ENCODE measurements at regions not wholly inside any gene's neighbourhood (a gene's known extent, or its start where the extent isn't known, plus 50 kb on each side); places are given as distances from the start of the nearest gene placed in this dataset.

DNA sequence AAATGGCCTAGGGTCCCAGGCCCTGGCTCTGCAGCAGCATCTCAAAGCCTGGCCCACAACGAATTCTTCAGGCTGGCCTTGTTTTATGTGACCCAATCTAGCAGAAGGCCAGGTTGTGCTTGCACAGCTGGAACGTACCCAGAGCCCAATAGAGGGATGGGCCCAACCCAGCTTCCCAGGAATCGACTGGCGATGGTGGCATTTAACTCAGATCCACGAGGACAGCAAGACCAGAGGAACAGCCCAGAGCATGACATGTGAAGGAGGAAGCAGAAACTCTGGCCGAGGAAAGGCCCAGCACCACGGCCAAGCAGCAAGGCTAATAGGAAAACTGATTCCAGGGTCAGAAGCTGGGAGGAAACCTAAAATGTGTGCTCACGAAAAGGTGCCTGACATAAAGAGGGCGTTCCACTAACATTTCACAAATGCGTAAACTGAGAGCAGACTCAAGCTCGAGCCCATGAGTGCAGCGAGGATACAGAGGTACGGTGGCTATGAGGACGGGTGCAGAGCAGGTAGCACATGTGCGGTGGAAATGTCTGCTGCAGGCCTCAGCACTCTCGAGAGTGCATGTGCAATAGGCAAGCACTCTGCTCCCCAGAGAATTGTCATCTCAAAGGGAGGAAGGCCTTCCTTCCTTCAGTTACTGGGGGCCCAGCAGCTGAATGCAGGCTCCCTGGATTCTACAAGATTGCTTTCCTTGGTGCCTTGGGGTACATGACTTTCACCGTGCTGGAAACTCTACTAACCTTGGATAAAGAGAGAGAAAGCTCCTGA is 156.9 kb upstream of the GLI2 start:
- 0 out of 2 replicates have a peak, but pooled peaks cover 8% of the 10 kb centered on the region for H4K20me1 ChIP-seq (replicated peaks; ENCODE audit: control insufficient read depth, insufficient read depth, low read length)
- TF ChIP-seq PHTF2 (CRISPR knock-in tag; IDR thresholded peaks at IDR 0.05), result no peak
- no peak for TF ChIP-seq ZNF140 (CRISPR knock-in tag; IDR thresholded peaks at IDR 0.05)
- TF ChIP-seq, protein P1, sequence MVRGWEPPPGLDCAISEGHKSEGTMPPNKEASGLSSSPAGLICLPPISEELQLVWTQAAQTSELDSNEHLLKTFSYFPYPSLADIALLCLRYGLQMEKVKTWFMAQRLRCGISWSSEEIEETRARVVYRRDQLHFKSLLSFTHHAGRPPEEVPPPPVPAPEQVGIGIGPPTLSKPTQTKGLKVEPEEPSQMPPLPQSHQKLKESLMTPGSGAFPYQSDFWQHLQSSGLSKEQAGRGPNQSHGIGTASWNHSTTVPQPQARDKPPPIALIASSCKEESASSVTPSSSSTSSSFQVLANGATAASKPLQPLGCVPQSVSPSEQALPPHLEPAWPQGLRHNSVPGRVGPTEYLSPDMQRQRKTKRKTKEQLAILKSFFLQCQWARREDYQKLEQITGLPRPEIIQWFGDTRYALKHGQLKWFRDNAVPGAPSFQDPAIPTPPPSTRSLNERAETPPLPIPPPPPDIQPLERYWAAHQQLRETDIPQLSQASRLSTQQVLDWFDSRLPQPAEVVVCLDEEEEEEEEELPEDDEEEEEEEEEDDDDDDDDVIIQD (CRISPR knock-in tag; IDR thresholded peaks at IDR 0.05), result no peak
- no peak for TF ChIP-seq NR2F6 (CRISPR knock-in tag; IDR thresholded peaks at IDR 0.05)
- no peak for TF ChIP-seq FOXM1 (IDR thresholded peaks at IDR 0.05; ENCODE audit: low read depth)
- TF ChIP-seq FOXM1 (CRISPR knock-in tag; IDR thresholded peaks at IDR 0.05; ENCODE audit: low read depth), result no peak
- TF ChIP-seq CREM (IDR thresholded peaks at IDR 0.05; ENCODE audit: low read depth), result no peak
- no peak for TF ChIP-seq IRF2 (CRISPR knock-in tag; IDR thresholded peaks at IDR 0.05)
- no peak for TF ChIP-seq KLF10 (CRISPR knock-in tag; IDR thresholded peaks at IDR 0.05)
- no peak for TF ChIP-seq XRCC3 (IDR thresholded peaks at IDR 0.05)
- no peak for TF ChIP-seq NR3C1 (CRISPR knock-in tag; IDR thresholded peaks at IDR 0.05)
- TF ChIP-seq, protein P2, sequence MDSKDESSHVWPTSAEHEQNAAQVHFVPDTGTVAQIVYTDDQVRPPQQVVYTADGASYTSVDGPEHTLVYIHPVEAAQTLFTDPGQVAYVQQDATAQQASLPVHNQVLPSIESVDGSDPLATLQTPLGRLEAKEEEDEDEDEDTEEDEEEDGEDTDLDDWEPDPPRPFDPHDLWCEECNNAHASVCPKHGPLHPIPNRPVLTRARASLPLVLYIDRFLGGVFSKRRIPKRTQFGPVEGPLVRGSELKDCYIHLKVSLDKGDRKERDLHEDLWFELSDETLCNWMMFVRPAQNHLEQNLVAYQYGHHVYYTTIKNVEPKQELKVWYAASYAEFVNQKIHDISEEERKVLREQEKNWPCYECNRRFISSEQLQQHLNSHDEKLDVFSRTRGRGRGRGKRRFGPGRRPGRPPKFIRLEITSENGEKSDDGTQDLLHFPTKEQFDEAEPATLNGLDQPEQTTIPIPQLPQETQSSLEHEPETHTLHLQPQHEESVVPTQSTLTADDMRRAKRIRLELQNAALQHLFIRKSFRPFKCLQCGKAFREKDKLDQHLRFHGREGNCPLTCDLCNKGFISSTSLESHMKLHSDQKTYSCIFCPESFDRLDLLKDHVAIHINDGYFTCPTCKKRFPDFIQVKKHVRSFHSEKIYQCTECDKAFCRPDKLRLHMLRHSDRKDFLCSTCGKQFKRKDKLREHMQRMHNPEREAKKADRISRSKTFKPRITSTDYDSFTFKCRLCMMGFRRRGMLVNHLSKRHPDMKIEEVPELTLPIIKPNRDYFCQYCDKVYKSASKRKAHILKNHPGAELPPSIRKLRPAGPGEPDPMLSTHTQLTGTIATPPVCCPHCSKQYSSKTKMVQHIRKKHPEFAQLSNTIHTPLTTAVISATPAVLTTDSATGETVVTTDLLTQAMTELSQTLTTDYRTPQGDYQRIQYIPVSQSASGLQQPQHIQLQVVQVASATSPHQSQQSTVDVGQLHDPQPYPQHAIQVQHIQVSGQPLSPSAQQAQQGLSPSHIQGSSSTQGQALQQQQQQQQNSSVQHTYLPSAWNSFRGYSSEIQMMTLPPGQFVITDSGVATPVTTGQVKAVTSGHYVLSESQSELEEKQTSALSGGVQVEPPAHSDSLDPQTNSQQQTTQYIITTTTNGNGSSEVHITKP (IDR thresholded peaks at IDR 0.05; ENCODE audit: partially characterized antibody), result no peak
- TF ChIP-seq, protein P3, sequence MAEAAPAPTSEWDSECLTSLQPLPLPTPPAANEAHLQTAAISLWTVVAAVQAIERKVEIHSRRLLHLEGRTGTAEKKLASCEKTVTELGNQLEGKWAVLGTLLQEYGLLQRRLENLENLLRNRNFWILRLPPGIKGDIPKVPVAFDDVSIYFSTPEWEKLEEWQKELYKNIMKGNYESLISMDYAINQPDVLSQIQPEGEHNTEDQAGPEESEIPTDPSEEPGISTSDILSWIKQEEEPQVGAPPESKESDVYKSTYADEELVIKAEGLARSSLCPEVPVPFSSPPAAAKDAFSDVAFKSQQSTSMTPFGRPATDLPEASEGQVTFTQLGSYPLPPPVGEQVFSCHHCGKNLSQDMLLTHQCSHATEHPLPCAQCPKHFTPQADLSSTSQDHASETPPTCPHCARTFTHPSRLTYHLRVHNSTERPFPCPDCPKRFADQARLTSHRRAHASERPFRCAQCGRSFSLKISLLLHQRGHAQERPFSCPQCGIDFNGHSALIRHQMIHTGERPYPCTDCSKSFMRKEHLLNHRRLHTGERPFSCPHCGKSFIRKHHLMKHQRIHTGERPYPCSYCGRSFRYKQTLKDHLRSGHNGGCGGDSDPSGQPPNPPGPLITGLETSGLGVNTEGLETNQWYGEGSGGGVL (CRISPR knock-in tag; IDR thresholded peaks at IDR 0.05), result no peak
- no peak for TF ChIP-seq ASH1L (IDR thresholded peaks at IDR 0.05; ENCODE audit: borderline replicate concordance, low read depth, partially characterized antibody)
- no peak for TF ChIP-seq POLR2AphosphoS5 (IDR thresholded peaks at IDR 0.05; ENCODE audit: control insufficient read depth, insufficient read depth, low read depth, low read length)
- no peak for TF ChIP-seq TRIM28 (IDR thresholded peaks at IDR 0.05)
- no peak for TF ChIP-seq RFX7 (CRISPR knock-in tag; IDR thresholded peaks at IDR 0.05)
- no TSS peak for BruUV-seq (replicated peaks)
- no peak overlapping the region for H3K9ac ChIP-seq (ENCODE audit: insufficient read depth in 1 of 2, low read depth in 2 of 2, low read length in 2 of 2)
- H3K27ac ChIP-seq (ENCODE audit: extremely low read depth, low read depth, low read length), result no peak overlapping the region
- ChIA-PET POLR2A (interaction anchor here (0.9 kb wide), 1 partner anchor 40 kb away, joined by 3 read pairs; no protein-coding TSS in a partner anchor), CTCF (ENCODE audit: low intra/inter-chr PET ratio) (no interaction called here)
- peaks cover 18 to 74% of the 10 kb centered on the region in 2 experiments for H3K27me3 ChIP-seq (ENCODE audit: control insufficient read depth in 2 of 2, insufficient read depth in 2 of 2, low read length in 2 of 2)
- H3K4me1 ChIP-seq (replicated peaks in 1 of 2; ENCODE audit: control insufficient read depth in 2 of 2, insufficient read depth in 2 of 2, low read length in 2 of 2), result peaks cover 0 to 6% of the 10 kb centered on the region in 2 experiments; a peak in 1 of 5 replicates
- under 1% methylated on average over 17 of the region's 17 CpGs for WGBS (ENCODE audit: insufficient coverage, low coverage, missing lambda C conversion rate)
- H3K4me2 ChIP-seq (ENCODE audit: insufficient read depth, low read length), result no peak overlapping the region
- in situ Hi-C loops (cut with MboI), result no loop called here
- DNase-seq (ENCODE audit: extremely low read depth in 1 of 4, low spot score in 3 of 4) (no peak), FAIRE-seq (no peak), ATAC-seq (no peak)
- H3K4me3 ChIP-seq, result no peak overlapping the region
- no peaks in the 10 kb centered on the region for H3K9me3 ChIP-seq (replicated peaks; ENCODE audit: control insufficient read depth, insufficient read depth, low read depth, low read length)
- no peaks in the 10 kb centered on the region for H3K36me3 ChIP-seq (ENCODE audit: control insufficient read depth, insufficient read depth, low read length)
- H2AFZ ChIP-seq (ENCODE audit: low read depth, low read length), result no peak overlapping the region
- H3K79me2 ChIP-seq (ENCODE audit: control insufficient read depth, insufficient read depth, low read length), result no peaks in the 10 kb centered on the region
- intact Hi-C loops (cut with micrococcal nuclease), result no loop called here
- H3K9me1 ChIP-seq (ENCODE audit: control insufficient read depth, insufficient read depth, low read length), result no peaks in the 10 kb centered on the region
